ENCODE measurements at regions not wholly inside any gene's neighbourhood (a gene's known extent, or its start where the extent isn't known, plus 50 kb on each side); places are given as distances from the start of the nearest gene placed in this dataset.

DNA sequence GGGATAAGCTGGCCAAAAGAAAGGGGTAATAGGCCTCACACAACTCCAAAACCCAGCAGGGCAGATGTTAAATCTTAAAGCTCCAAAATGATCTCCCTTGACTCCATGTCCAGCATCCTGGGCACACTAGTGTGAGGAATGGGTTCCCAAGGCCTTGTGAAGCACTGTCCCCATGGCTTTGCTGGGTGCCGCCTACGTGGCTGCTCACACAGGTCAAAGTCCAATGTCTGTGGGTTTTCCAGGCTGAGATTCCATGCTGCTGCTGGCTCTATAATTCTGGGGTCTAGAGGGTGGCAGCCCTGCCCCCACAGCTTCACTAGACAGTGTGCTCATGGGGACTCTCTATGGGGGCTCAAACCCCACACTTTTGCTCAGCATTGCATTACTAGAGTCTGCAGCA lies 145.3 kb upstream of the GRIN2B start:
- TF ChIP-seq, protein P1, sequence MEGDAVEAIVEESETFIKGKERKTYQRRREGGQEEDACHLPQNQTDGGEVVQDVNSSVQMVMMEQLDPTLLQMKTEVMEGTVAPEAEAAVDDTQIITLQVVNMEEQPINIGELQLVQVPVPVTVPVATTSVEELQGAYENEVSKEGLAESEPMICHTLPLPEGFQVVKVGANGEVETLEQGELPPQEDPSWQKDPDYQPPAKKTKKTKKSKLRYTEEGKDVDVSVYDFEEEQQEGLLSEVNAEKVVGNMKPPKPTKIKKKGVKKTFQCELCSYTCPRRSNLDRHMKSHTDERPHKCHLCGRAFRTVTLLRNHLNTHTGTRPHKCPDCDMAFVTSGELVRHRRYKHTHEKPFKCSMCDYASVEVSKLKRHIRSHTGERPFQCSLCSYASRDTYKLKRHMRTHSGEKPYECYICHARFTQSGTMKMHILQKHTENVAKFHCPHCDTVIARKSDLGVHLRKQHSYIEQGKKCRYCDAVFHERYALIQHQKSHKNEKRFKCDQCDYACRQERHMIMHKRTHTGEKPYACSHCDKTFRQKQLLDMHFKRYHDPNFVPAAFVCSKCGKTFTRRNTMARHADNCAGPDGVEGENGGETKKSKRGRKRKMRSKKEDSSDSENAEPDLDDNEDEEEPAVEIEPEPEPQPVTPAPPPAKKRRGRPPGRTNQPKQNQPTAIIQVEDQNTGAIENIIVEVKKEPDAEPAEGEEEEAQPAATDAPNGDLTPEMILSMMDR (optimal IDR thresholded peaks at IDR 0.05 in 1 of 3, IDR thresholded peaks at IDR 0.05 in 1 of 3, conservative IDR thresholded peaks at IDR 0.05 in 1 of 3; ENCODE audit: extremely low read depth in 1 of 3, insufficient read depth in 2 of 3, low read length in 3 of 3), result no peak
- TF ChIP-seq EZH2 (IDR thresholded peaks at IDR 0.05; ENCODE audit: low read length), result no peak
